Lower leg skin (tissue), 3 donors: ENCODE measurements at regions not wholly inside any gene's neighbourhood (a gene's known extent, or its start where the extent isn't known, plus 50 kb on each side); places are given as distances from the start of the nearest gene placed in this dataset.

Experiments used
- POLR2A ChIP-seq, 2 donors: fragments of 450-650 bp; IDR thresholded peaks; one replicate each; pipeline ENCODE4 v1.6.1; 2016 to 2017; ENCODE audit warnings: antibody characterized with exemption in 2 of 2, mild to moderate bottlenecking in 1 of 2, moderate library complexity in 1 of 2
- TF ChIP-seq, protein P1 (sequence below), 3 donors: fragments of 450-650 bp; IDR thresholded peaks; one replicate each; pipeline ENCODE4 v1.5.1; 2016; ENCODE audit warnings: antibody characterized with exemption in 3 of 3, mild to moderate bottlenecking in 3 of 3, moderate library complexity in 2 of 3

DNA sequence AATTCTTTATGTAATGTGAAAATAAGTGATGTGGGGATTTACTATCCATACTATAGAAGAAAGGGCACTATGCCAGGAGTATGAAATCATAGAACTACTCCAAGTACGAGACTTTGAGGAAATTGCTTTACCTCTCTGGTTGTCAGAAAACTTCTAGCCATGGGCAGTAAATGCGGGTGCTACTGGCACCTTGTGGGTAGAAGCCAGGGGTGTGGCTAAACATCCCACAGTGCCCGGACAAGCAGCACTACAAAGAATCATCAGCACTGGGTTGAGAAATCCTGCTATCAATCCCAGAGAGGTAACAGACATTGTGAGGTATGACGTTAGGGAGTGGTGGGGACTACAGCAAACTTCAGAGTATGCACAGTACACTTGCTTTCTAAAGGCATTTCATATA is 453.5 kb upstream of the TNP1 start:
- TF ChIP-seq, protein P1, sequence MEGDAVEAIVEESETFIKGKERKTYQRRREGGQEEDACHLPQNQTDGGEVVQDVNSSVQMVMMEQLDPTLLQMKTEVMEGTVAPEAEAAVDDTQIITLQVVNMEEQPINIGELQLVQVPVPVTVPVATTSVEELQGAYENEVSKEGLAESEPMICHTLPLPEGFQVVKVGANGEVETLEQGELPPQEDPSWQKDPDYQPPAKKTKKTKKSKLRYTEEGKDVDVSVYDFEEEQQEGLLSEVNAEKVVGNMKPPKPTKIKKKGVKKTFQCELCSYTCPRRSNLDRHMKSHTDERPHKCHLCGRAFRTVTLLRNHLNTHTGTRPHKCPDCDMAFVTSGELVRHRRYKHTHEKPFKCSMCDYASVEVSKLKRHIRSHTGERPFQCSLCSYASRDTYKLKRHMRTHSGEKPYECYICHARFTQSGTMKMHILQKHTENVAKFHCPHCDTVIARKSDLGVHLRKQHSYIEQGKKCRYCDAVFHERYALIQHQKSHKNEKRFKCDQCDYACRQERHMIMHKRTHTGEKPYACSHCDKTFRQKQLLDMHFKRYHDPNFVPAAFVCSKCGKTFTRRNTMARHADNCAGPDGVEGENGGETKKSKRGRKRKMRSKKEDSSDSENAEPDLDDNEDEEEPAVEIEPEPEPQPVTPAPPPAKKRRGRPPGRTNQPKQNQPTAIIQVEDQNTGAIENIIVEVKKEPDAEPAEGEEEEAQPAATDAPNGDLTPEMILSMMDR (IDR thresholded peaks at IDR 0.05), result no peak
- no peak for TF ChIP-seq POLR2A (IDR thresholded peaks at IDR 0.05)
